NCI-H460 (cell line): ENCODE measurements at regions not wholly inside any gene's neighbourhood (a gene's known extent, or its start where the extent isn't known, plus 50 kb on each side); places are given as distances from the start of the nearest gene placed in this dataset.
A peak's percentile ranks its signal among the peaks of the same experiment; 100 is the strongest.

Source experiments
- DNase-seq: peaks from one replicate; pipeline ENCODE4 v3.0.0-alpha.2; 2016; ENCODE audit warnings: low read depth; ENCODE audit errors: extremely low read depth

- DNase-seq = no peak
Observed at GRCh38 chr5:164170814-164171213, 665.4 kb downstream of the MAT2B start.

DNA sequence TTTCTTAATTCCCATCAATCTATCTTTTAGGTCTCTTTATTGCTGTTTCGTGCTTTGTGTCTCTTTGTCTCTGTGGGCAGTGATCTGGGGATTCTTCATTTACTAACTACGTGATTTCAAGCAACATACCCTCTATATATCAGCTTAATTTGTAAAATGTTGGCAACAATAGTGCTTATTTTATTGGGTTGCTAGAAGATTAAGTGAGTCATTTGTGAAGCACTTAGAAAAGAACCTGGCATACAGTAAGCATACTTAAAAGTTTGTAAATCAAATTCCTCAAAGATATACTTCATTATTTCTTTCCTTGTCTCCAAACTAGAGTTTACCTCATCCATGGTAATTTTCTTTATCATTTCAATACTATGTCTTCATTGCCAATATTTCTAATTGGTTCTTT, 669.7 kb downstream of the MAT2B start:
- DNase-seq = no peak

GRCh38 chr5:164179406-164179805, 674.0 kb downstream of the MAT2B start:
- DNase-seq = no peak

- DNase-seq = no peak
Observed at GRCh38 chr5:164181604-164182003, 676.2 kb downstream of the MAT2B start.

- DNase-seq = no peak
Observed at GRCh38 chr5:164184158-164184557, 678.7 kb downstream of the MAT2B start.

- DNase-seq = no peak
Observed at GRCh38 chr5:164185000-164185399, 679.6 kb downstream of the MAT2B start.

- DNase-seq = no peak
Observed at GRCh38 chr5:164186550-164186949, 681.1 kb downstream of the MAT2B start.

DNA sequence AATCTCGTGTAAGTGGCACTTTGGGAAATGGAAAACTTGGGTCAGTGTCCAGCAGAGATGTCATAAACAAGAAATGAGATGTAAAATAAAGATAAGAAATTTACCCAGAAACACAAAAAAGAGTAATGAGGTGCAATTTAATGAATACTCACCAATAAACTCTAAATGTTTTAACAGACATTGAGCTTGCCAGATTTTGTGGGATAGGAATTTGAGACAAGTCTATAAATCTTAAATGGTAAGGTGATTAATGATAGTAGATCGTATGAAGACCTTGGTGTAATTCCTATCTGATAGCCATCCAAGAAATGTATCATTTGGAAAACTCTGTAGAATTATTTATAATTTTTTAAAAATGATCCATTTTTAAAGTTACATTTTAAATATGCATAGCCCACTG, 682.4 kb downstream of the MAT2B start:
- no peak for DNase-seq

GRCh38 chr5:164188733-164189148, 683.3 kb downstream of the MAT2B start:
- DNase-seq = no peak

- no peak for DNase-seq
Observed at GRCh38 chr5:164191240-164191639, 685.8 kb downstream of the MAT2B start.

DNA sequence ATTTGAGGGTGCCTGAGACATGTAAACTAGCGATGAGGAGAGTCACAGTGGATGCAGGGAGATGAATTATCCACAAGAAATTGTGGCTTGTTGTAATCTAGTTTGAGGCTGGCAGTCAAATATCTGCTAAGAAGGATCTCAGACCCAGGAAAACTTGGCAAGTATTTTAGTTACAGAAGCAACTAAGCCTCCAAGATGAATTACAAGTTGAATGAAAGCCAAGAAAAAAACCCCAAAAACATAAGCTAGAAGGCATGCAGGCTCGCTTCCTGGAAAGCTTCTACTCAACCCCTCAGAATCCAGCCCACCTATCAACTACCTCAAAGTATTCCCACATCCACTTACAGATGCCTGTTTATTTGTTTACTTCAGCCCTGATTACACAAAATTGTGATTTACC, 696.9 kb downstream of the MAT2B start:
- DNase-seq = no peak

GRCh38 chr5:164203581-164204225, 698.3 kb downstream of the MAT2B start:
- no peak for DNase-seq

GRCh38 chr5:164204338-164204946, 699.0 kb downstream of the MAT2B start:
- DNase-seq = peak; percentile 11

GRCh38 chr5:164206196-164206595, 700.8 kb downstream of the MAT2B start:
- no peak for DNase-seq

GRCh38 chr5:164207646-164208045, 702.2 kb downstream of the MAT2B start:
- DNase-seq = no peak

DNA sequence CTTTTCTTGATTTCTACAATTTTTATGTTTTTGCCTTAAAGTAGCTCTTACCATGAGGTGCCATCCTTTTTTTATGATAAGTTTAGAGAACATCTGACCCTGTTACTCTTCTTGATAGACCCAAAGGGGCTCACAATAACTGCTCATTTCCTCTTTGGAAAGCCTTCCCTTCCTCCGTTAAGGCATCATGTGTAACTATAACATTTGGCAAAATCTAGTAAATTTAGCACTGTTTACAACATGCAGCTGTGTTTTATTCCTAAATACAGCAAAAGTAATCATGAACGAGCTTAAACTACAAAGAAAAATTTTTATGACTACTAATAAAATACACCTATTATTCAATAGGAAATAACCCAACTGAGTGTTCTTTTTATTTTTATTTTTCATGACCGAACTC, 705.1 kb downstream of the MAT2B start:
- DNase-seq = no peak

GRCh38 chr5:164214698-164215097, 709.3 kb downstream of the MAT2B start:
- DNase-seq = no peak

DNA sequence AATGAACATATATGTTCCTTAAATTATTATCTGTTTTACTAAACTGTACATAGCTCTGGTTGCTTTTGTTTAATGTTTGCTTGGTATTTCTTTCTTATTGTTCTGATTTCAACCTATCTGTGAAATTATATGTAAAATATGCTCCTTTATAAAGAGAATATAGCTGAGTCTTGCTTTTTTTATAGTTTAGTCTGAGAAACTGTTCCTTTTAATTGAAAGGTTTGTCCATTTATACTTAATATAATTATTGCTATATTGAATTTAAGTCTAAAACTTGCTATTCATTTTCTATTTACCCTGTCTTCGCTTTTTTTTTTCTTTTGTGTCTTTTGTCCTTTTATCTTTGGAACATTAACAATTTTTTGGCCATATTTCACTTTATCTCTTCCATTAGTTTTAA, 712.0 kb downstream of the MAT2B start:
- DNase-seq = no peak

GRCh38 chr5:164220522-164220921, 715.1 kb downstream of the MAT2B start:
- DNase-seq = no peak

DNA sequence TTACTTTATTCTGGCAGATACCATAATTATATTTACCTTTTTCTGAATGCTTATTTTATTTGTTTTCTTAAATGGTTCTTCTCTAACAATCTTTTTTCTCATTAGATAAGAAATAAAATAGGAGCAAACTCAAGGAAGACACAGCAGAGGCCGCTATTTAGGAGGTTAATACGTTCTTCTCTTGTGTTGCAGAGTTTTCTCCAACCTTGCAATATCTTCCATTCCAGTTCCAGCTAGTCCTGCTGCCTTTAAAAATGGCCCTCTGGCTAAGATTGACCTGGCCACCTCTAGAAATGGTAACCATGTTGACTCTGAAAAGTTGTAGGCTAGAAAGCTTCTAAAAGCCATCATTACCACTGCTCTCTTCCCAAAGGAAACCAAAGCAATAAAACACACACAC, 718.8 kb downstream of the MAT2B start:
- no peak for DNase-seq

DNA sequence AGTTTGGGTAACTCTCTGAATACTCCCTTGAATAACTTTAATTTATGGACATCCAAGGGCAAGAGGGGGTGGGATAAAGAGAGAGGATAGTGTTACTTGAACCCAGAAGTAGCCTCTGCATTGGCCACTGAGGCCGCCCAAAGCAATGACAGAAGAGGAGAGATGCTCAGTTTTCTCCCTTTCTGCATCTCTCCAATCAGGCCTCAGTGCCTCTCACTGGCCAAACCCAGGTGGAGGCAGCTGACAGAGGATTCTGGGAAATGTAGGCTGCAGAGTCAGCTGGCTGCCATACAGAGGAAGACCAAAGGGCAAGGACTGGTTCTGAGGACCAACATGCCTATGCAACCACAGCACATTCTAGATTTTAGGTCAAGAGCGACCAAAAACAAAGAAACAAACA, 719.4 kb downstream of the MAT2B start:
- DNase-seq = no peak

- DNase-seq = no peak
Observed at GRCh38 chr5:164230341-164230740, 724.9 kb downstream of the MAT2B start.

- no peak for DNase-seq
Observed at GRCh38 chr5:164233791-164234190, 728.4 kb downstream of the MAT2B start.
